H9 (cell line): ENCODE measurements at regions not wholly inside any gene's neighbourhood (a gene's known extent, or its start where the extent isn't known, plus 50 kb on each side); places are given as distances from the start of the nearest gene placed in this dataset.

Experiments used
- DNase-seq: peaks from one replicate; pipeline ENCODE4 v3.0.0-alpha.2; 2017
- H2AFZ ChIP-seq: one replicate; pipeline ENCODE4 v1.6.1; 2013; ENCODE audit warnings: mild to moderate bottlenecking, low read length, control low read depth, moderate library complexity
- H2AK5ac ChIP-seq: 2 replicates; pipeline ENCODE4 v1.6.1; 2013; ENCODE audit warnings: low read length, control low read depth, mixed read lengths; ENCODE audit not compliant: insufficient read length
- H2BK120ac ChIP-seq: one replicate; pipeline ENCODE4 v1.6.1; 2013; ENCODE audit warnings: low read depth, mild to moderate bottlenecking, low read length, control low read depth, inconsistent platforms; ENCODE audit not compliant: poor library complexity, severe bottlenecking
- H2BK12ac ChIP-seq: 2 replicates; pipeline ENCODE4 v1.6.1; 2013; ENCODE audit warnings: low read length, control low read depth, mixed read lengths, low read depth; ENCODE audit not compliant: insufficient read length
- H2BK15ac ChIP-seq: 2 replicates; pipeline ENCODE4 v1.6.1; 2013; ENCODE audit warnings: low read depth, low read length, control low read depth
- H2BK20ac ChIP-seq: one replicate; pipeline ENCODE4 v1.6.1; 2013; ENCODE audit warnings: low read depth, mild to moderate bottlenecking, low read length, control low read depth, inconsistent platforms; ENCODE audit not compliant: poor library complexity, severe bottlenecking
- H2BK5ac ChIP-seq: 2 replicates; pipeline ENCODE4 v1.6.1; 2013; ENCODE audit warnings: low read length, control low read depth, mixed read lengths; ENCODE audit not compliant: insufficient read length
- H3K14ac ChIP-seq: 2 replicates; pipeline ENCODE4 v1.6.1; 2013; ENCODE audit warnings: low read length, control low read depth; ENCODE audit not compliant: insufficient read depth
- H3K18ac ChIP-seq: 2 replicates; pipeline ENCODE4 v1.6.1; 2013; ENCODE audit warnings: low read depth, mild to moderate bottlenecking, mixed read lengths, low read length, control low read depth; ENCODE audit not compliant: insufficient read length
- H3K23ac ChIP-seq: 2 replicates; pipeline ENCODE4 v1.6.1; 2013; ENCODE audit warnings: low read length, control low read depth, mixed read lengths, low read depth; ENCODE audit not compliant: insufficient read length
- H3K23me2 ChIP-seq: 2 replicates; pipeline ENCODE4 v1.6.1; 2013; ENCODE audit warnings: low read depth, mild to moderate bottlenecking, mixed read lengths, low read length, control low read depth; ENCODE audit not compliant: insufficient read length, poor library complexity, severe bottlenecking
- H3K27ac ChIP-seq: 2 replicates; pipeline ENCODE4 v1.5.1; 2013; ENCODE audit warnings: low read length, control low read depth, mixed read lengths, low read depth; ENCODE audit not compliant: insufficient read length
- H3K27me3 ChIP-seq: 2 replicates; pipeline ENCODE4 v1.6.1; 2013; ENCODE audit warnings: low read length, control low read depth, inconsistent platforms; ENCODE audit not compliant: insufficient read depth
- H3K4ac ChIP-seq: 2 replicates; pipeline ENCODE4 v1.6.1; 2013; ENCODE audit warnings: low read depth, mild to moderate bottlenecking, control low read depth, inconsistent platforms, low read length, moderate library complexity
- H3K4me1 ChIP-seq: 2 replicates; pipeline ENCODE4 v1.6.1; 2013; ENCODE audit warnings: low read length, control low read depth, inconsistent platforms; ENCODE audit not compliant: insufficient read depth
- H3K4me2 ChIP-seq: 2 replicates; pipeline ENCODE4 v1.6.1; 2013; ENCODE audit warnings: low read length, control low read depth, mixed read lengths; ENCODE audit not compliant: insufficient read length, insufficient read depth
- H3K56ac ChIP-seq: 2 replicates; pipeline ENCODE4 v1.6.1; 2013; ENCODE audit warnings: low read depth, mild to moderate bottlenecking, mixed read lengths, low read length, control low read depth; ENCODE audit not compliant: insufficient read length
- H3K79me1 ChIP-seq: 2 replicates; pipeline ENCODE4 v1.6.1; 2013; ENCODE audit warnings: low read depth, mild to moderate bottlenecking, moderate library complexity, low read length, control low read depth, inconsistent platforms; ENCODE audit not compliant: insufficient read depth, poor library complexity, severe bottlenecking
- H3K79me2 ChIP-seq: 2 replicates; pipeline ENCODE4 v1.6.1; 2013; ENCODE audit warnings: low read length, control low read depth, inconsistent platforms; ENCODE audit not compliant: insufficient read depth
- H3K9ac ChIP-seq: 2 replicates; pipeline ENCODE4 v1.6.1; 2013; ENCODE audit warnings: low read length, control low read depth, mixed read lengths; ENCODE audit not compliant: insufficient read length; ENCODE audit errors: extremely low read depth
- H3K9me3 ChIP-seq: one replicate; pipeline ENCODE4 v1.6.1; 2013; ENCODE audit warnings: low read depth, low read length, inconsistent platforms; ENCODE audit not compliant: control insufficient read depth
- H3T11ph ChIP-seq: one replicate; pipeline ENCODE4 v1.6.1; 2013; ENCODE audit warnings: mild to moderate bottlenecking, low read length, control low read depth, inconsistent platforms
- H4K20me1 ChIP-seq: one replicate; pipeline ENCODE4 v1.6.1; 2013; ENCODE audit not compliant: control insufficient read depth, insufficient read length, insufficient read depth
- H4K5ac ChIP-seq: 2 replicates; pipeline ENCODE4 v1.6.1; 2013; ENCODE audit warnings: low read depth, mild to moderate bottlenecking, mixed read lengths, low read length, control low read depth; ENCODE audit not compliant: insufficient read length
- H4K8ac ChIP-seq: replicated peaks from 2 replicates; pipeline ENCODE4 v1.6.1; 2013; ENCODE audit warnings: low read length, control low read depth, mixed read lengths, low read depth; ENCODE audit not compliant: insufficient read length
- H4K91ac ChIP-seq: 2 replicates; pipeline ENCODE4 v1.6.1; 2013; ENCODE audit warnings: low read depth, mild to moderate bottlenecking, moderate library complexity, mixed read lengths, low read length, control low read depth; ENCODE audit not compliant: insufficient read length
- H3K27ac Mint-ChIP-seq, 3 experiments: 2 replicates in 2 of 3; 3 replicates in 1 of 3; pipeline ENCODE4 v1.8.0; 2020 to 2021; ENCODE audit warnings: mixed read lengths in 3 of 3, mild to moderate bottlenecking in 1 of 3, moderate library complexity in 1 of 3
- H3K27me3 Mint-ChIP-seq: 2 replicates; pipeline ENCODE4 v1.8.0; 2021; ENCODE audit warnings: low read depth, mild to moderate bottlenecking, moderate library complexity, mixed read lengths
- H3K36me3 Mint-ChIP-seq, 3 experiments: 2 replicates in 2 of 3; 3 replicates in 1 of 3; pipeline ENCODE4 v1.8.0; 2020 to 2021; ENCODE audit warnings: low read depth in 3 of 3, mixed read lengths in 3 of 3; ENCODE audit not compliant: insufficient read depth in 1 of 3
- H3K4me1 Mint-ChIP-seq, 2 experiments: 2 replicates each; pipeline ENCODE4 v1.8.0; 2020; ENCODE audit warnings: mixed read lengths in 2 of 2
- H3K4me3 Mint-ChIP-seq, 2 experiments: 2 replicates in 1 of 2; 3 replicates in 1 of 2; pipeline ENCODE4 v1.8.0; 2020 to 2021; ENCODE audit warnings: mild to moderate bottlenecking in 2 of 2, mixed read lengths in 2 of 2, moderate library complexity in 1 of 2
- H3K9me3 Mint-ChIP-seq, 2 experiments: 2 replicates in 1 of 2; 3 replicates in 1 of 2; pipeline ENCODE4 v1.8.0; 2020; ENCODE audit warnings: mild to moderate bottlenecking in 2 of 2, mixed read lengths in 2 of 2, moderate library complexity in 1 of 2
- CTCF ChIP-seq: fragments of 200-600 bp; sonication (generic); conservative IDR thresholded peaks from 3 replicates; pipeline ENCODE4 v1.8.0; 2021; ENCODE audit warnings: antibody characterized with exemption, mild to moderate bottlenecking
- WGBS: extraction: QIAGEN DNeasy Blood & Tissue Kit; methylation state at CpG from one replicate; pipeline ENCODE4 v1.1.7; 2013; ENCODE audit warnings: missing lambda C conversion rate, low lambda C conversion rate, mixed read lengths; ENCODE audit not compliant: insufficient read length; ENCODE audit errors: extremely low coverage; 5-methylcytosine and 5-hydroxymethylcytosine counted together

- no peaks in the 10 kb centered on the region for H3K4me1 Mint-ChIP-seq
- no peaks in the 10 kb centered on the region for H3K4me1 ChIP-seq
- no peaks in the 10 kb centered on the region for H3K27me3 ChIP-seq
- H3K14ac ChIP-seq, result no peak overlapping the region
- no peak overlapping the region for H3K4me2 ChIP-seq
- no peak overlapping the region for H3K9ac ChIP-seq
- H3K23ac ChIP-seq, result no peak overlapping the region
- no peak overlapping the region for H3K4me3 Mint-ChIP-seq
- DNase-seq, result no peak
- no peak overlapping the region for H2BK15ac ChIP-seq
- H3K27me3 Mint-ChIP-seq, result no peaks in the 10 kb centered on the region; the same call in 1 of the 2 replicates
- H3K56ac ChIP-seq, result no peak overlapping the region
- H3K79me2 ChIP-seq, result no peaks in the 10 kb centered on the region
- no peak overlapping the region for H2BK12ac ChIP-seq
- H3K9me3 Mint-ChIP-seq, result peaks cover 3 to 5% of the 10 kb centered on the region in 2 experiments; a peak in 3 of 5 replicates
- H3K79me1 ChIP-seq, result no peaks in the 10 kb centered on the region
- H4K8ac ChIP-seq, result no peak overlapping the region
- no peak overlapping the region for H3K27ac ChIP-seq
- no peak overlapping the region for H3T11ph ChIP-seq
- no peak overlapping the region for H4K5ac ChIP-seq
- no peak overlapping the region for H2BK20ac ChIP-seq
- H4K20me1 ChIP-seq, result no peaks in the 10 kb centered on the region
- H2AFZ ChIP-seq, result no peak overlapping the region
- H2BK5ac ChIP-seq, result no peak overlapping the region
- no CpG with 5 or more reads among the region's 3 CpGs for WGBS
- no peaks in the 10 kb centered on the region; a peak in 2 of 7 replicates for H3K36me3 Mint-ChIP-seq
- no peak overlapping the region for H4K91ac ChIP-seq
- no peak overlapping the region for H3K4ac ChIP-seq
- no peak overlapping the region for H2AK5ac ChIP-seq
- no peak overlapping the region for H2BK120ac ChIP-seq
- TF ChIP-seq CTCF, result no peak
- H3K18ac ChIP-seq, result no peak overlapping the region
- no peaks in the 10 kb centered on the region for H3K9me3 ChIP-seq
- no peak overlapping the region for H3K27ac Mint-ChIP-seq
- no peaks in the 10 kb centered on the region for H3K23me2 ChIP-seq
These were observed 152.3 kb downstream of the PAX3 start for GRCh38 chr2:222146488-222146887.
